OCI-LY1 (cell line): ENCODE measurements at regions not wholly inside any gene's neighbourhood (a gene's known extent, or its start where the extent isn't known, plus 50 kb on each side); places are given as distances from the start of the nearest gene placed in this dataset.

Experiments used
- EZH2 ChIP-seq: fragments of 200-600 bp; sonication (generic), shearing (Covaris generic); IDR thresholded peaks from 2 replicates; pipeline ENCODE4 v1.8.0; 2017; ENCODE audit warnings: borderline replicate concordance, mixed run types, mild to moderate bottlenecking, antibody characterized with exemption, low read length, moderate library complexity, mixed read lengths
- TF ChIP-seq, protein P1 (sequence below): fragments of 200-600 bp; sonication (generic), shearing (Covaris generic); IDR thresholded peaks from 2 replicates; pipeline ENCODE4 v1.5.1; 2017; ENCODE audit warnings: mild to moderate bottlenecking, antibody characterized with exemption, low read length, moderate library complexity, mixed read lengths

DNA sequence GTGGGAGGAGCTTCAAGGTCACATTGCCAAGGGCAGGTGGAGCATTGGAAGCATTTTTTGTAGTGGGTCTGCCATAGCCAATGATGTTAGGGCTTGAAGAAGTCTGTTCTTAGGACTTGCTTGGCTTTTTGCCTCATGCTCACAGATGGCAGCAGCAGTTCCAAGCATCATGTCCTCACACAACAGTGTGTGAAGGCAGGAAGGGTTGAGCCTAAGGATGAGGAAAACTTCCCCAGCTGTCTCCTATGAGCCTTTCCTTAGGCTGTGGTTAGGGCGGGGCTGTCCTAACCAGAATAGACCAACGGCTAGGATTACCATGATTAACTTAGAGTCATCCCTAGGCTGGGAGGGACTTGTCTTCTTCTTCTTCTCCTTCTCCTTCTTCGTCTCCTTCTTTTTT lies 76.2 kb upstream of the KCNA1 start:
- TF ChIP-seq, protein P1, sequence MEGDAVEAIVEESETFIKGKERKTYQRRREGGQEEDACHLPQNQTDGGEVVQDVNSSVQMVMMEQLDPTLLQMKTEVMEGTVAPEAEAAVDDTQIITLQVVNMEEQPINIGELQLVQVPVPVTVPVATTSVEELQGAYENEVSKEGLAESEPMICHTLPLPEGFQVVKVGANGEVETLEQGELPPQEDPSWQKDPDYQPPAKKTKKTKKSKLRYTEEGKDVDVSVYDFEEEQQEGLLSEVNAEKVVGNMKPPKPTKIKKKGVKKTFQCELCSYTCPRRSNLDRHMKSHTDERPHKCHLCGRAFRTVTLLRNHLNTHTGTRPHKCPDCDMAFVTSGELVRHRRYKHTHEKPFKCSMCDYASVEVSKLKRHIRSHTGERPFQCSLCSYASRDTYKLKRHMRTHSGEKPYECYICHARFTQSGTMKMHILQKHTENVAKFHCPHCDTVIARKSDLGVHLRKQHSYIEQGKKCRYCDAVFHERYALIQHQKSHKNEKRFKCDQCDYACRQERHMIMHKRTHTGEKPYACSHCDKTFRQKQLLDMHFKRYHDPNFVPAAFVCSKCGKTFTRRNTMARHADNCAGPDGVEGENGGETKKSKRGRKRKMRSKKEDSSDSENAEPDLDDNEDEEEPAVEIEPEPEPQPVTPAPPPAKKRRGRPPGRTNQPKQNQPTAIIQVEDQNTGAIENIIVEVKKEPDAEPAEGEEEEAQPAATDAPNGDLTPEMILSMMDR, result no peak
- no peak for TF ChIP-seq EZH2
